ENCODE measurements at regions not wholly inside any gene's neighbourhood (a gene's known extent, or its start where the extent isn't known, plus 50 kb on each side); places are given as distances from the start of the nearest gene placed in this dataset.

- TF ChIP-seq CTCF (IDR thresholded peaks at IDR 0.05) (no peak), POLR2A (IDR thresholded peaks at IDR 0.05) (no peak)
Observed at GRCh38 chr11:97751405-97751804, 1269.3 kb upstream of the CNTN5 start.
